Natural killer cell (primary cell): ENCODE measurements at regions not wholly inside any gene's neighbourhood (a gene's known extent, or its start where the extent isn't known, plus 50 kb on each side); places are given as distances from the start of the nearest gene placed in this dataset.

Experiments used
- ATAC-seq, 3 donors: fragments of 150-1000 bp in 2 of 3; fragments of 200-7000 bp in 1 of 3; cut with Tn5 transposase; 1 replicate in 1 of 3; 2 replicates in 2 of 3; pipeline ENCODE4 v1.10.0; 2021; ENCODE audit warnings: mild to moderate bottlenecking in 2 of 3, moderate library complexity in 2 of 3
- DNase-seq, 2 donors: peaks; one replicate each; pipeline versions ENCODE4 v3.0.0 to v3.0.0-alpha.2; 2013 to 2021; ENCODE audit warnings: mixed read lengths in 1 of 2
- H3K27ac ChIP-seq: one replicate; pipeline ENCODE4 v1.5.1; 2013; ENCODE audit warnings: mild to moderate bottlenecking, low read length
- H3K27me3 ChIP-seq: one replicate; pipeline ENCODE4 v1.6.1; 2013; ENCODE audit warnings: low read length; ENCODE audit not compliant: control insufficient read depth, insufficient read depth
- H3K36me3 ChIP-seq: one replicate; pipeline ENCODE4 v1.6.1; 2013; ENCODE audit warnings: low read length; ENCODE audit not compliant: control insufficient read depth, insufficient read depth
- H3K4me1 ChIP-seq: one replicate; pipeline ENCODE4 v1.6.1; 2013; ENCODE audit warnings: low read length; ENCODE audit not compliant: control insufficient read depth, insufficient read depth
- H3K4me3 ChIP-seq: one replicate; pipeline ENCODE4 v1.5.1; 2013; ENCODE audit warnings: low read length
- H3K9me3 ChIP-seq: one replicate; pipeline ENCODE4 v1.6.1; 2013; ENCODE audit warnings: low read length; ENCODE audit not compliant: control insufficient read depth, insufficient read depth
- H3K27ac Mint-ChIP-seq, 2 donors: one replicate each; pipeline ENCODE4 v1.8.0; 2022; ENCODE audit warnings: mild to moderate bottlenecking in 2 of 2, mixed read lengths in 2 of 2, moderate library complexity in 1 of 2
- H3K27me3 Mint-ChIP-seq, 2 donors: one replicate each; pipeline ENCODE4 v1.8.0; 2022; ENCODE audit warnings: low read depth in 2 of 2, mixed read lengths in 2 of 2
- H3K36me3 Mint-ChIP-seq: one replicate; pipeline ENCODE4 v1.8.0; 2022; ENCODE audit warnings: mixed read lengths
- H3K4me1 Mint-ChIP-seq, 2 donors: one replicate each; pipeline ENCODE4 v1.8.0; 2022; ENCODE audit warnings: mixed read lengths in 2 of 2
- H3K4me3 Mint-ChIP-seq: one replicate; pipeline ENCODE4 v1.8.0; 2022; ENCODE audit warnings: mild to moderate bottlenecking, moderate library complexity, mixed read lengths
- H3K9me3 Mint-ChIP-seq, 2 donors: one replicate each; pipeline ENCODE4 v1.8.0; 2022; ENCODE audit warnings: mixed read lengths in 2 of 2
- CTCF ChIP-seq: fragments of 200-600 bp; IDR thresholded peaks from one replicate; pipeline ENCODE4 v1.8.0; 2022; ENCODE audit warnings: antibody characterized with exemption
- WGBS: methylation state at CpG from one replicate; pipeline ENCODE4 v1.1.7; 2013; ENCODE audit warnings: missing lambda C conversion rate; ENCODE audit not compliant: insufficient coverage; 5-methylcytosine and 5-hydroxymethylcytosine counted together
- intact Hi-C: fragments of 100-400 bp; cut with micrococcal nuclease; formaldehyde crosslinking; loops from one replicate; pipeline ENCODE4 v1.14.2; 2022

DNA sequence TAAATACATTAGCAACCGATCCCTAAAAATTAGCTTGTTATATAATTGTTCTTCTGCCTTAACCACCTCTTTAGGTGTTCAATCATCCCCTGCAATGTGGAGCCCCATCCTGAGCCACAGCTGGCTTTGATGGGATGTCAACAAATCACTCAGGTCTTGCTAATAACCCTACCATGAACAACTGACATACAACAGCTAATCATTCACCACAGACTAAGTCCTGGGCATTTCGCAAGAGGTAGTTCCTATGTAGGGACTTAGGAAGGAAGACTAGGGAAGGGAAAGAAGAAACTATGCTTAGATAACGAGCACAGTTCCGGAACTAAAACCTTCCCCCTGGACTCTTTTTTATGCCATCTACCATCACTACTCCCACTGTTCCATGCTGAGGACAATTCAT, 63.6 kb upstream of the PTCHD1 start:
- Mint-ChIP-seq H3K27ac (no peak overlapping the region), H3K4me1 (no peaks in the 10 kb centered on the region), H3K9me3 (no peaks in the 10 kb centered on the region), H3K27me3 (no peaks in the 10 kb centered on the region), H3K4me3 (no peak overlapping the region), H3K36me3 (no peaks in the 10 kb centered on the region)
- H3K27ac ChIP-seq = no peak overlapping the region
- H3K27me3 ChIP-seq = no peaks in the 10 kb centered on the region
- H3K4me1 ChIP-seq = no peaks in the 10 kb centered on the region
- ATAC-seq (no peak), DNase-seq (no peak)
- no peak for TF ChIP-seq CTCF
- H3K4me3 ChIP-seq = no peak overlapping the region
- no peaks in the 10 kb centered on the region for H3K9me3 ChIP-seq
- intact Hi-C loops = no loop called here
- H3K36me3 ChIP-seq = no peaks in the 10 kb centered on the region
- WGBS = 100% methylated on average over 1 of the region's 4 CpGs

GRCh38 chrX:23276475-23276874, 58.2 kb upstream of the PTCHD1 start:
- intact Hi-C loops = no loop called here
- Mint-ChIP-seq H3K4me1 (no peaks in the 10 kb centered on the region), H3K36me3 (no peaks in the 10 kb centered on the region), H3K4me3 (no peak overlapping the region), H3K27me3 (peaks cover 0 to 7% of the 10 kb centered on the region in 2 donors), H3K9me3 (peaks cover 0 to 2% of the 10 kb centered on the region in 2 donors), H3K27ac (no peak overlapping the region)
- 91% methylated on average over 10 of the region's 10 CpGs for WGBS
- Histone ChIP-seq H3K27ac (no peak overlapping the region), H3K27me3 (no peaks in the 10 kb centered on the region), H3K4me1 (no peaks in the 10 kb centered on the region), H3K36me3 (no peaks in the 10 kb centered on the region), H3K4me3 (no peak overlapping the region), H3K9me3 (no peaks in the 10 kb centered on the region)
- DNase-seq = no peak
- no peak for ATAC-seq
- TF ChIP-seq CTCF = no peak
